ENCODE measurements at regions not wholly inside any gene's neighbourhood (a gene's known extent, or its start where the extent isn't known, plus 50 kb on each side); places are given as distances from the start of the nearest gene placed in this dataset.

GRCh38 chrX:28178206-28178605 lies 197.0 kb upstream of the DCAF8L1 start:
- TF ChIP-seq, protein P1, sequence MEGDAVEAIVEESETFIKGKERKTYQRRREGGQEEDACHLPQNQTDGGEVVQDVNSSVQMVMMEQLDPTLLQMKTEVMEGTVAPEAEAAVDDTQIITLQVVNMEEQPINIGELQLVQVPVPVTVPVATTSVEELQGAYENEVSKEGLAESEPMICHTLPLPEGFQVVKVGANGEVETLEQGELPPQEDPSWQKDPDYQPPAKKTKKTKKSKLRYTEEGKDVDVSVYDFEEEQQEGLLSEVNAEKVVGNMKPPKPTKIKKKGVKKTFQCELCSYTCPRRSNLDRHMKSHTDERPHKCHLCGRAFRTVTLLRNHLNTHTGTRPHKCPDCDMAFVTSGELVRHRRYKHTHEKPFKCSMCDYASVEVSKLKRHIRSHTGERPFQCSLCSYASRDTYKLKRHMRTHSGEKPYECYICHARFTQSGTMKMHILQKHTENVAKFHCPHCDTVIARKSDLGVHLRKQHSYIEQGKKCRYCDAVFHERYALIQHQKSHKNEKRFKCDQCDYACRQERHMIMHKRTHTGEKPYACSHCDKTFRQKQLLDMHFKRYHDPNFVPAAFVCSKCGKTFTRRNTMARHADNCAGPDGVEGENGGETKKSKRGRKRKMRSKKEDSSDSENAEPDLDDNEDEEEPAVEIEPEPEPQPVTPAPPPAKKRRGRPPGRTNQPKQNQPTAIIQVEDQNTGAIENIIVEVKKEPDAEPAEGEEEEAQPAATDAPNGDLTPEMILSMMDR (IDR thresholded peaks at IDR 0.05) = no peak
- no peak for TF ChIP-seq EZH2 (IDR thresholded peaks at IDR 0.05; ENCODE audit: borderline replicate concordance, insufficient read depth, low read depth, low read length, poor library complexity, severe bottlenecking)
